DMS 273 (cell line): ENCODE measurements at regions not wholly inside any gene's neighbourhood (a gene's known extent, or its start where the extent isn't known, plus 50 kb on each side); places are given as distances from the start of the nearest gene placed in this dataset.

Experiments used
- DNase-seq: peaks from one replicate; lab custom pipeline; 2025; ENCODE audit not compliant: unreplicated experiment; lab: John Stamatoyannopoulos, UW

DNA sequence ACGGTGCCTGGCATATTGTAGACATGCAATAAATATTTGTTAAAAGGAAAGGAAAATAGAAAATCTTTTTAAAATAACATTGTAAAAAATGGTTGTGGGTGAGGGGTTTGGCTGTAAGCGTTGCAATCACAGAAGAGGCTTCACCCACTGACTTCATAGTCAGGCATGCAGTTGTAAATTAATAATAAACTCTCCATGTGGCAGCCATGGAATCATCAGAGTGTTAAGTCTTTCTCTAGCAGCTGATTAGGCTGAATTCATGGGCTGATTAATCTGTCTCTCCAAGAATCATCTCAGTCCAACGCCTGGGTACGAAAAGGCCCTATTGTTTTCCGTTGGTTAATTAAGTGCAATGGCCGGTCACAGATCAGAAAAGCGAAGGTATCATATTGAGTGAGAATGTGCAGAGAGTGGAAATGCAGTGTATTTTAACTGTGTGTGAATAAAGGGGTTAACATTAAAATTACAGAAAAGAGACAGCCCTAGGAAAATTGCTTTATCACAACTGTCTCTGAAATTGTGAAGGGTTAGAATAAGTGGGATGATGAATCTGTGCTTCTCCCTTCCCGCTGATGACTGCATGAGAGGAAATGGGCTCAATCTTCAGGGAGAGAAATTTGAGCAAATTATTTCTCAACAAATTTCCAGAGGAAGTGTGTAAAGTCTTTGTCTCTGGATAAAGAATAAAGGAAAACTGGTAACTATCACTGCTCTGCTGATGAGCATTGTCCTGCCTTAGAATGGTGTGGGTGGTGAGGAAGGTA is 269.0 kb downstream of the FAM76B start:
- no peak for DNase-seq

DNA sequence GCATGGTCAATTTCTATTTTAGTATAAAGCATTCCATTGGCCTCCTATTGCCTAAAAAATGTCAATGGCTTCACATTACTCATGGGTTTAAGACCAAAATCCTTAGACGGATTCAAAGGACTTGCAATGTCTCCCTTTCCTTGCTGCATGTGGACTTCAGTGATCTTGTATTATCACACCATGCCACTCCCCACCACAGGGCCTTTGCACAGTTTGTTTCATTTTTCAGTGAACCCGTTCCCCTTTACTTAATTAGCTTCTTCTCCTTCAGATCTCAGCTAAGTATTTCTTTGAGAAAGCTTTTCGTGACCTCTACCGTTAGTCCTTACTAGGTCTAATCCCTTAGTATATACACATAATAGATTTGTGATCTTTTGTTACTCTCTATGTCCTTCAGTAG is 269.7 kb downstream of the FAM76B start:
- DNase-seq, result no peak

DNA sequence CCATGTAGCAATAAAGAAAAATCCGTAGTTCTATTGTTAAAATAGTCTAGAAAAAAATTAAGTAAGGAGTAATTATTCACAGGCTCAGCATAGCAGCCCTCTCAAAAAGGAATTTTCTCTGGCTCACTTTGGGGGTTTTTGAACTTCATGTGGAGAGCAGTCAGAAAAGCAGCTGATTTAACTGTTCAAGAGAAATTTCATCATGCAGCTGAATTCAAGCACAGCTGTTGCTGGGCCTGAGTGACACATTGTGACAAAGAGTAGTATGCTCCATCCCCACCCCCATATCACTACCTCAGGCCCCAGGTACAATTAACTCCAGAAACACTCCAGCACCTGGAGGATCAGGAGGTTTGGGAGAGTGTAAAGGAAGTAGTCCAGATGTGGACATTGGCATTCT is 272.1 kb downstream of the FAM76B start:
- no peak for DNase-seq

GRCh38 chr11:95516786-95517185 is 272.8 kb downstream of the FAM76B start:
- DNase-seq, result no peak

DNA sequence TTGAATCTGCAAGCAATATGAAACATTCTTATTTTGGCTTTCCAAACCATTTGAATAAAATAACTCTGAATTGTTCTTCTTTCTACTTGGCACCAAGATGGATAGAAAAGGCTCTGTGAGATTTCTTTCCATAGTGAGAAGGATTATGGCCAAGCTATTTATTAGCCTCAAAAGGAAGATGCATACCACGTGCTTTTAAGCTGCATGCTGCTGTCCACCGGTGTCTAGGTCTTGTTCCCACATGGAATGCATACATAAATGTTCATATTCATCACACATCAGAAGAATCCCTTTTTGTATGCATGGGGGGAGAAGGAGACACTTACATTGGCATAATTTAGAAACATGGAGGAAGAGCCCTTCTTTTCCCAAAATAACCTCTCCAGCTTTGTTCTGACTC is 273.4 kb downstream of the FAM76B start:
- no peak for DNase-seq

GRCh38 chr11:95515371-95515770 is 274.2 kb downstream of the FAM76B start:
- no peak for DNase-seq

- no peak for DNase-seq
Measured at GRCh38 chr11:95514416-95515110, 275.0 kb downstream of the FAM76B start.

GRCh38 chr11:95512682-95513081 is 276.9 kb downstream of the FAM76B start:
- no peak for DNase-seq

- DNase-seq, result no peak
Measured at GRCh38 chr11:95512177-95512576, 277.4 kb downstream of the FAM76B start.

GRCh38 chr11:95508219-95508890 is 277.4 kb upstream of the SESN3 start:
- DNase-seq, result no peak

DNA sequence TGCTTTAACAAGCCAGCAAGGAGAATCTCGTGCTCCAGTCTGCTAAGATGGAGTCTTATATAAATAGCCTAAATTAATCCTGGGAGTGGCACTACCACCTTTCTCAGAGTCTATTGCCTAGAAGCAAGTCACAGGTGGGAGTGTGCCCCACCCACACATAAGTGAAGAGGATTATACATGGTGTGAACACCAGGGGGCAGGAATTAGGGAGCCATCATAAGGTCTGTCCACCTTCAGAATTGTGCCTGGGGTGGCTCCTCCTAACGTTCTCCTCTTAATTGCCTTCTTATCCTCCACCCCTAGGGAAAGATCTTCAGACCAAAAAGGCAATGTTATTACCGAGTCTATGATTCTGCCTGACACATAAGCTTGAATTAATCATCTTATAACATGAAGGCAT is 276.8 kb upstream of the SESN3 start:
- DNase-seq, result no peak

DNA sequence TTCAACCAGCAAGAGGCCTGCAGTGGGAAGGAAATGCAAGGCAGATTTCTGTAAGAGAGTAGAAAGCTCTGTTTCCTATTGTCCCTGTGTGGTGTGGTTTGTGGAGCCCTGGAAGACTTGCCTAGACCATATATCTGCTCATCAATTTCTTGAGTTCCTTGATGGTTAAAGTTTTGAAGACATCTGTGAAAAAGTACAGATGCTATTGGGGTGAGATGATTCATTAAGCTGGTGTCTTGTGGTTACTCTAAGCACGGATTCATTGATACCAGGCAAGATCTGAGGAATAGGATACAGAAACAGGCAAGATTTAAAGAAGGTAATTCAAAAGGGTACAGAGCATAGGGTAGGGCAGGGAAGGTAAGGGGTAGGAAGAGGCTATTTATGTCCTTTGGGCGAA is 275.8 kb upstream of the SESN3 start:
- no peak for DNase-seq

DNA sequence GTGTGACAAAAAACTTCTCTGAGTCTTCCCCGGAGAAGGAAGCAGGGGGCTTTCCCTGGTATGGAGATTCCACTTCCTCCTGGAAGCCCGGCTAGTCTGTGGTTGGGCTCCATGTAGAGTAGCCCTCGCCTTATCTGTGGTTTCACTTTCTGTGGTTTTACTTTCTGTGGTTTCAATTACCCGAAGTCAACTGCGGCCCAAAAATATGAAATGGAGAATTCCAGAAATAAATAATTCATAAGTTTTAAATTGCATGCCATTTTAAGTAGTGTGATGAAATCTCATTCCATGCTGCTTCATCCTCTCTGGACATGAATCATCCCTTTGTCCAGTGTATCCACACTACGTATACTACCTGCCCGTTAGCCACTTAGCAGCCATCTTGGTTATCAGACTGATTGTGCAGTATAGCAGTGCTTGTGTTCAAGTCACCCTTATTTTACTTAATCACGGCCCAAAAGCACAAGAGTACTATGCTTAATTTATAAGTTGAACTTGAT is 275.0 kb upstream of the SESN3 start:
- DNase-seq, result no peak

DNA sequence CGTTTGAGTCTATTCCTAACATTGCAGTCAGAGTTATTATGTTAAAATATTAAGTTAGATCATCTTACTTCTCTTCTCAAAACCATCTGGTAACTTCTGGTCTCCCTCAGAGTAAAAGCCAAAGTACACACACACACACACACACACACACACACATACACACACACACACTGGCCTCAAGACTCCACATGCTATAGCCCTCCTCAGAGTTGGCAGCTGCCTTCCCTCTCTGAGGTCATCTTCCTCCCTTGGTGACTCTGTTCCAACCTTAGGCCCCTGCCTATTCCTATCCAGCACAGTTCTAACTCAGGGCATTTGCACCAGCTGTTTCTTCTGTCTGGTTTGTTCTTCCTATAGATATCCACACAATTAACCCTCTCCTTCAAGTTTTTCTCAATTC is 272.0 kb upstream of the SESN3 start:
- DNase-seq, result peak; percentile 38

DNA sequence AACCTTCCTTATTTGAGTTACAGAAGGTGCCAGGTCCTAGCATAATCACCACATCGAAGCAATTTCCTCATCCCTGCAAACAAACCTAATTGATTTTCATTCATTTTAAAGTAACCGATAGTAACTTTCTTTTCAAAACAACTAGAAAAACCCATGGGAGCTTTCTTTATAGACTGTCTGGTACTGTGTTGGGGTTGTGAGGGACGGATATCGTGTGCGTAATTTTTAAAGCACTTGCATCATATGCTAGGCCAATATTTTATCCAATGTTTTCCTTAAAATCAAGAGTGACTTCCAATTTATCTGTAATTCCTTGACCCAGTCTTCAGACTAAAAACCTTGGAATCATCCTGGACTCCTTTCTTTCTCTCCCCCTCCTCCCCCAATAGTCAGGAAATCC is 271.5 kb upstream of the SESN3 start:
- no peak for DNase-seq

DNA sequence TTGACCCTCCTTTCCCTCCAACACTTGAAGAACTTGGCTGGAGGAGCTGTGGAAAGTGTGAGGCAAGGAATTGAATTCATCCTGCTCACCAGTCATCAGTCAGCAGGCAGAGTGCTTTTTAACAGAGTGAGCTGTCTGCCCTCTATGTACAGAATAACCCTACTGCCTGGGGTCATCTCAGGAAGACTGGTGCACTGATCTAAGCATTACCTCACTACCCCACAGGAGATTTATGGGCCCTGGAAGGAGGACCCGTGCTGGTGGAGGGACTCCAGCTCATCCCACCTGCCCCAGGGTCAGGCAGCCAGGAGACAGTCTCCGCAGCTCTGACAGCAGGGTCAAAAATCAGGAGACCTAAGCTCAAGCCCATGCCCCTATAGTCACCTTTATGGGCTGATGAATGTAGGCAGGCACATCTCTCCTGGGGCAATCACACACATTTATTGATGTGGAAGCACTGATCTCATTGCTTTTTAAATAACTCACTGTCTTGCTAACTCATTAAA is 270.8 kb upstream of the SESN3 start:
- no peak for DNase-seq

- no peak for DNase-seq
Measured at GRCh38 chr11:95500466-95500865, 269.5 kb upstream of the SESN3 start.

- DNase-seq, result no peak
Measured at GRCh38 chr11:95499516-95500135, 268.6 kb upstream of the SESN3 start.

GRCh38 chr11:95498722-95499425 is 267.9 kb upstream of the SESN3 start:
- DNase-seq, result no peak

- no peak for DNase-seq
Measured at GRCh38 chr11:95496901-95497300, 265.9 kb upstream of the SESN3 start.

DNA sequence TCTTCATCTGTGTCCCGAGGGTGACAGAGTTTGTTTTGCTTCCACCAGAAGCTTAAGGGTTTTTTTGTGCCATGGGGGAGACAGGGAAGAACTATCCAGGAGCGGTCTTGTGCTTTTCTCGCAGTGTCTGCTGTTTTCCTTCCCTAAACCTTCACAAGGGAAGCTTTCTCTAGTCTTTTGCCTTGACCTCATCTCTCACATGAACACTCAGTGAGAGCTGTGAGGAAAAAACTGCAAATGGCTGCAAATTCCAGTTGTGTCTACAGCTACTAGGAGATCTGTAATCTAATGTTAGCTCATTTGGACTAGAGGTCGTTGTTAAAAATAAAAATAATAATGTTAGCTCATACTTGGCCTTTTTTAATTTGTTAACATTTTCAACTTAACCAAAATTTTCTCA is 264.7 kb upstream of the SESN3 start:
- DNase-seq, result no peak
